Lung (tissue), 11 donors: ENCODE measurements at regions not wholly inside any gene's neighbourhood (a gene's known extent, or its start where the extent isn't known, plus 50 kb on each side); places are given as distances from the start of the nearest gene placed in this dataset.

ENCODE experiments used
- ATAC-seq: fragments of 200-7000 bp; cut with Tn5 transposase; one replicate; pipeline ENCODE4 v1.9.1; 2020; ENCODE audit warnings: moderate number of reproducible peaks; ENCODE audit not compliant: insufficient read depth, low FRiP score
- DNase-seq, 3 donors: peaks; one replicate each; pipeline ENCODE4 v3.0.0-alpha.2; 2013 to 2017
- H3K27ac ChIP-seq, 2 donors: one replicate each; pipeline ENCODE4 v1.5.1; 2013; ENCODE audit warnings: mild to moderate bottlenecking in 2 of 2, moderate library complexity in 2 of 2, control low read depth in 1 of 2, inconsistent platforms in 1 of 2, low read depth in 1 of 2, low read length in 1 of 2
- H3K27me3 ChIP-seq, 3 donors: one replicate each; pipeline ENCODE4 v1.5.1; 2013; ENCODE audit warnings: low read length in 2 of 3; ENCODE audit not compliant: control insufficient read depth in 3 of 3, insufficient read depth in 3 of 3
- H3K36me3 ChIP-seq, 4 donors: one replicate each; pipeline ENCODE4 v1.5.1; 2013; ENCODE audit warnings: low read length in 4 of 4, mild to moderate bottlenecking in 1 of 4, moderate library complexity in 1 of 4; ENCODE audit not compliant: control insufficient read depth in 4 of 4, insufficient read depth in 4 of 4
- H3K4me1 ChIP-seq, 5 donors: one replicate each; pipeline ENCODE4 v1.5.1; 2013; ENCODE audit warnings: low read length in 5 of 5, mild to moderate bottlenecking in 2 of 5, moderate library complexity in 1 of 5; ENCODE audit not compliant: control insufficient read depth in 5 of 5, insufficient read depth in 5 of 5
- H3K4me3 ChIP-seq: one replicate; pipeline ENCODE4 v1.5.1; 2013; ENCODE audit warnings: mild to moderate bottlenecking, control low read depth, moderate library complexity
- H3K9ac ChIP-seq, 2 donors: one replicate each; pipeline ENCODE4 v1.5.1; 2013; ENCODE audit warnings: low read length in 2 of 2, control low read depth in 1 of 2; ENCODE audit not compliant: insufficient read depth in 1 of 2
- H3K9me3 ChIP-seq, 4 donors: one replicate each; pipeline ENCODE4 v1.5.1; 2013; ENCODE audit warnings: low read length in 3 of 4, mild to moderate bottlenecking in 1 of 4, moderate library complexity in 1 of 4; ENCODE audit not compliant: control insufficient read depth in 4 of 4, insufficient read depth in 3 of 4
- CTCF ChIP-seq: IDR thresholded peaks from 2 replicates; pipeline ENCODE4 v1.5.1; 2012; ENCODE audit warnings: mild to moderate bottlenecking; ENCODE audit errors: control extremely low read depth, extremely low read depth
- WGBS, 2 donors: extraction: QIAGEN DNeasy Blood & Tissue Kit; methylation state at CpG; one replicate each; pipeline ENCODE4 v1.1.7; 2013; 5-methylcytosine and 5-hydroxymethylcytosine counted together
- donor health status: control.
- donor health status: control.
- donor health status: Bipolar disorder and iron deficiency.
- donor health status: healthy.
- donor health status: DM: yes; HTN: yes; CAD: no.

DNA sequence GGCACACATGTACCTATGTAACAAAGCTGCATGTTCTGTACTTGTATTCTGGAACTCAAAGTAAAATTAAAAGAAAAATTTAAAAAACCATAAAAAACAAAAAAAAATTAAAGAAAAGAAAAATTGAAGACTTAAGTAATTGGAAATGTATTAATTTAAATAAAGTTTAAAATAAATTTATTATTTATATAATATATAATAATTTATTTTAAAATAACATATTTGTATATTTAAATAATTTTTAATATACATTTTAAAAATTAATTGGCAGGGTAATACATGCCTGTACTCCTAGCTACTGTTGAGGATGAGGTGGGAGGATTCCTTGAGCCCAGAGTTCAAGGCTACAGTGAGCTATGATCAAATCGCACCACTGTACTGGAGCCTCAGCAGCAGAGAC is 1830.6 kb upstream of the CELF4 start:
- H3K9me3 ChIP-seq, result peaks cover 0 to 6% (median 2%) of the 10 kb centered on the region in 4 donors
- no peaks in the 10 kb centered on the region for H3K27me3 ChIP-seq
- TF ChIP-seq CTCF, result no peak
- H3K36me3 ChIP-seq, result no peaks in the 10 kb centered on the region
- DNase-seq (no peak), ATAC-seq (no peak)
- H3K4me3 ChIP-seq, result no peak overlapping the region
- H3K27ac ChIP-seq, result no peak overlapping the region
- H3K4me1 ChIP-seq, result no peaks in the 10 kb centered on the region
- H3K9ac ChIP-seq, result no peak overlapping the region
- WGBS, 2 donors, result 100% methylated on average over 1 of the region's 1 CpG

DNA sequence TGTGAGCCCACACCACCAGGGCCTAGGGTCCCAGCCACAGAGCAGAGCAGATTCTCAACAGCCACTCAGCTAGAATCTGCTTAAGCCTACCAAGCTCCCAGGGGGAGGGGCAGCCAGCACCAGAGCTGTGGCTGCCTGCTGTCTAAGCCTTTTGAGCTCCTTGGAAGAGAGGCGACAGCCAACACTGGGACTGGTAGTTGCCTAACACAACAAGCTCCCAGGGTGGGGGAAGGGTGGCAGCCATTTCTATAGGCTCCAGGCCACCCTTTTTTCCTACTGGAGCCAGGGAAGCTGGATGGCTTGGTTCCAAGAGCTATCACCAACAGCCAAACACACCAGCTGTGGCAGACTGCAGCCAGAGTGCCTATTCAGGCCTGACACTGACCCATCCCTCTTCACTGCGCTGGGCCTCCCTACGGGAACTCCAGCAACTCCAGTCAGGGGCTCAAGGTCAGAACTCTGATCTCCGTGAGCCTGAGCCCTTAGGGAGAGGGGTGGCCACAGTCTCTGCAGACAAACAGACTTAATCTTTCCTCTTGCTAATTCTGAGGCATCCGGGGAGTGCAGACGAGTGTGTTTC is 1824.3 kb upstream of the CELF4 start:
- peaks cover 0 to 6% (median 5%) of the 10 kb centered on the region in 4 donors for H3K9me3 ChIP-seq
- ATAC-seq, result no peak
- no peak overlapping the region for H3K4me3 ChIP-seq
- TF ChIP-seq CTCF, result no peak
- H3K4me1 ChIP-seq, result no peaks in the 10 kb centered on the region
- H3K9ac ChIP-seq, result no peak overlapping the region
- 88 to 96% methylated on average over 6 of the region's 6 CpGs for WGBS, 2 donors
- H3K27me3 ChIP-seq, result no peaks in the 10 kb centered on the region
- H3K36me3 ChIP-seq, result no peaks in the 10 kb centered on the region
- H3K27ac ChIP-seq, result no peak overlapping the region
- no peak for DNase-seq

DNA sequence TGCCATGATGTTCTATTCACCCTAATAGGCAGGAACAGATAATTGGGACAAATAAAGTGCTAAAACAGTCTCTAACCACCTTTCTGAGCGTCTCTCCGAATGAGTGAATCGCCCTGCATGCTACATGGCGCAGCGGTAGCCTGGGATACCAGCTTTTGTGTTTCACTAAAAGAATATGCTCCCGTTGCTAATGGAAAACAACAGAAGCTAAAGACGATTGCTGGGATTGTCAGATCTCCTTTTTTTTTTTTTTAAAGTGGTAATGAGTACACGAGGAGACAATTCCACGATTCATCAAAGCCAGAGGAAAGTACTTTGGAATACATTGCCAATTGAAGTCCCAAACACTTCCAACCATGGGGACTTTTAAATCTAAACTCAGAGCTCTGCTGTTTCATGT is 1815.3 kb upstream of the CELF4 start:
- peaks cover 0 to 3% (median 0%) of the 10 kb centered on the region in 5 donors for H3K4me1 ChIP-seq
- DNase-seq, result no peak
- H3K9me3 ChIP-seq, result no peaks in the 10 kb centered on the region
- no peaks in the 10 kb centered on the region for H3K36me3 ChIP-seq
- H3K27me3 ChIP-seq, result no peaks in the 10 kb centered on the region
- TF ChIP-seq CTCF, result no peak
- H3K4me3 ChIP-seq, result no peak overlapping the region
- no peak overlapping the region for H3K27ac ChIP-seq
- no peak overlapping the region for H3K9ac ChIP-seq
- ATAC-seq, result no peak
- 82 to 89% methylated on average over 9 of the region's 9 CpGs for WGBS, 2 donors

DNA sequence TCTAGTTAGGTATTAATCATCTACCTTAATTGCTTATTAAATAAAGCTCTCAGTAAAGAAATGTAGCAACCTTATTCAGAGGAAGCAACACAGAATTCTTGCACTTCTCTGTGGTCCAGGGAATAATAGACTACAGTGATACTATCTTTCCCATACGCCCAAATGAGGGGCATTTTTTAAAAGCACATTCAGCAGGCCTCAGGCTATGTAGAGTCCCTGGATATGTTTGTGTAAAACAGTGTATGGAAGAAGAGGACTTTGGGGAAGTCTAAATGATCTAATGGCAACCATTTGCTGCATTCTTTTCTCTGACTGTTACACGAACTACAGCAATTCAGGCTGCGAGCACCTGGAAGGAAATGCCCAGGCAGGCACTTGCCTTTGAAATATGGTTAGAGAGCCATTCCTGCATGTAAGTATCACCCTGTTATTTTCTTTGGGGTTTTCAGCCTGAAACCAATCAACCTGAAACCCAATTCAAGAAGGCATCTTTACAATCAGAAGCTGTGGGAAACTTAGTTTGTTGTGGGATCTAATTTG is 1814.7 kb upstream of the CELF4 start:
- Histone ChIP-seq H3K27ac (no peak overlapping the region), H3K4me3 (no peak overlapping the region), H3K36me3 (no peaks in the 10 kb centered on the region), H3K4me1 (peaks cover 0 to 3% (median 0%) of the 10 kb centered on the region in 5 donors), H3K9ac (no peak overlapping the region), H3K9me3 (no peaks in the 10 kb centered on the region), H3K27me3 (no peaks in the 10 kb centered on the region)
- TF ChIP-seq CTCF, result no peak
- WGBS, 2 donors, result 82 to 92% methylated on average over 3 of the region's 3 CpGs
- DNase-seq, result no peak
- ATAC-seq, result no peak
